H7 (cell line): ENCODE measurements at regions not wholly inside any gene's neighbourhood (a gene's known extent, or its start where the extent isn't known, plus 50 kb on each side); places are given as distances from the start of the nearest gene placed in this dataset.

Source experiments
- DNase-seq: peaks from one replicate; pipeline ENCODE4 v3.0.0; 2012
- H3K27me3 ChIP-seq: 2 replicates; pipeline ENCODE4 v1.6.0; 2011; ENCODE audit warnings: mild to moderate bottlenecking, low read length; ENCODE audit not compliant: control insufficient read depth, insufficient read depth
- H3K36me3 ChIP-seq: replicated peaks from 2 replicates; pipeline ENCODE4 v1.5.1; 2011; ENCODE audit warnings: low read length; ENCODE audit not compliant: control insufficient read depth, insufficient read depth
- H3K4me3 ChIP-seq: 2 replicates; pipeline ENCODE4 v1.5.1; 2011; ENCODE audit warnings: low read depth, mild to moderate bottlenecking, control low read depth, low read length, moderate library complexity; ENCODE audit not compliant: insufficient read depth

- no peaks in the 10 kb centered on the region for H3K36me3 ChIP-seq
- no peak for DNase-seq
- no peaks in the 10 kb centered on the region for H3K27me3 ChIP-seq
- no peak overlapping the region for H3K4me3 ChIP-seq
Measured at GRCh38 chr3:109927161-109927560, 589.8 kb upstream of the DPPA4 start.

GRCh38 chr3:109927726-109928125, 590.4 kb upstream of the DPPA4 start:
- no peak overlapping the region for H3K4me3 ChIP-seq
- H3K36me3 ChIP-seq, result no peaks in the 10 kb centered on the region
- H3K27me3 ChIP-seq, result no peaks in the 10 kb centered on the region
- no peak for DNase-seq

GRCh38 chr3:109930582-109930981, 593.2 kb upstream of the DPPA4 start:
- DNase-seq, result no peak
- no peaks in the 10 kb centered on the region for H3K27me3 ChIP-seq
- no peak overlapping the region for H3K4me3 ChIP-seq
- H3K36me3 ChIP-seq, result no peaks in the 10 kb centered on the region

GRCh38 chr3:109933576-109933975, 596.2 kb upstream of the DPPA4 start:
- no peak overlapping the region for H3K4me3 ChIP-seq
- no peaks in the 10 kb centered on the region for H3K27me3 ChIP-seq
- no peak for DNase-seq
- no peaks in the 10 kb centered on the region for H3K36me3 ChIP-seq

DNA sequence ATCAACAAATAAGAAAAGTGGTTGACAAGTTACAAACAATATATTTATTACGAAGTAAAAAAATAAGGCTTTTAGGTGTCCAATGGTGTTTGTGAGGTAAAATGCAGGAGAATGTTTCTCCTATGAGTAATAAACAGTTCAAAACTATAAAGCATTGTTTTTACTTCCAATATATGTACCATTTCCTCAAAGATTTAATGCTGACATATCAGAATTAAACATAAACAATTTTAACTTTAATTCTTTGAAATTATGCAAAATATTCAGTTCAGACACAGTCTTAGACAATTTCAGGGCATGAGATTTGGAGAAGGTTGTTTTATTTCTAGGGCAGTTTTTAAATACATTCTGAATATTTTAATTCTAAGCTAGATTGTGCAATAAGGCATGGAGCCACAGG, 602.5 kb upstream of the DPPA4 start:
- no peak overlapping the region for H3K4me3 ChIP-seq
- no peak for DNase-seq
- H3K27me3 ChIP-seq, result no peaks in the 10 kb centered on the region
- no peaks in the 10 kb centered on the region for H3K36me3 ChIP-seq

DNA sequence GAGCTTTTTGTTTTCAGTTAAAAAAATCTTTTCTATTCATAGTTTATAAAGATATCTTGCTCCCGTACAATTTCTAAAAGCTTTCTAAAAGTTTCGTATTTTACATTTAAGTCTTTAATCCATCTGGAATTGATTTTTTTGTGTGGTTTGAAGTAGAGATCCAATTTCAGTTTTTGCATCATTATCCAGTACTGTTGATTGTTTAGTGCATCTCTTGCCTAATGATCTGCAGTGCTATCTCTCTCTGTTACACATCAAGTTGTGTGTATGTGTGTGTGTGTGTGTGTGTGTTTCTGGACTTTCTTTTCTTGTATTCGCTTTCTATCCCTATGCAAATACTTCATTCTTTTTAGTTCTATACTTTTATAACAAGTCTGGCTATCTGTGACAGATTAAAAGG, 605.8 kb upstream of the DPPA4 start:
- no peak overlapping the region for H3K4me3 ChIP-seq
- H3K36me3 ChIP-seq, result no peaks in the 10 kb centered on the region
- H3K27me3 ChIP-seq, result no peaks in the 10 kb centered on the region
- DNase-seq, result no peak

DNA sequence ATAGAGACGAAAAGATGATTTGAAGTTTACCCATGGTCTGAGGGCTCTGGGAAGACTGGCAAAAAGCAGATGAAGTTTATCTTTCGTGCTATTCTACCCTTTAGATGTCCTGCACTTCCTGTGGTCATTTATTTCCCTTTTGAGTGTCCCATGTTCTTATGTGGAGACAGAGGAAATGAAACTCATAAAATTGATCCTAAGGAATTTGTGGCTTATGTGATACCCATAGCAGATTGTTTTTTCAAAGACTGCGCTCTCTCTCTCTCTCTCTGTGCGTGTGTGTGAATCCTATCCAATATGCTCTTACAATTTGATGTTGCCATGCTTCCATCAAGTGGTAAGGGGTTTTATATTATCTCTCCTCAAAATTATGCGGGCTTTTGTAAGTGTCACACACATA, 607.5 kb upstream of the DPPA4 start:
- Histone ChIP-seq H3K36me3 (no peaks in the 10 kb centered on the region), H3K4me3 (no peak overlapping the region), H3K27me3 (no peaks in the 10 kb centered on the region)
- DNase-seq, result no peak

DNA sequence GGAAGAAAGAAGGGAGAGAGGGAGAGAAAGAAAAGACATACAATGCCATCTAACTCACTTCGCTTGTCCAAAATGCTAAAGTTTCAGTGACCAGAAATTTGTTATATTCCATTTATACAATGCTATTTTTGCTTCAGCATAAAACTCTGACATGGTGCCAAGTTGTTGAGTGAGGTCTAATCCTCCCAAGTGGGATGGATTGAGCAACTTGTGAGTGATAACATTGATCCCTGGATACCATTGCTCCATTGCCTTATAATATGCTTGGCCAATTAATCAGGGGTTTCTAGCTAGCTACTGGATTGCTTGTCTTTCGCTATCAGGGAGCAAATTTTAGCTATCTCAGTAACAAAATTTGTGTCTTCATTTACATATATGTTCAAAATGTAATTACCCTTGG, 615.6 kb upstream of the DPPA4 start:
- no peaks in the 10 kb centered on the region for H3K36me3 ChIP-seq
- no peak for DNase-seq
- H3K27me3 ChIP-seq, result no peaks in the 10 kb centered on the region
- H3K4me3 ChIP-seq, result no peak overlapping the region

- no peak for DNase-seq
- H3K36me3 ChIP-seq, result no peaks in the 10 kb centered on the region
Measured at GRCh38 chr3:109963831-109964230, 626.5 kb upstream of the DPPA4 start.

DNA sequence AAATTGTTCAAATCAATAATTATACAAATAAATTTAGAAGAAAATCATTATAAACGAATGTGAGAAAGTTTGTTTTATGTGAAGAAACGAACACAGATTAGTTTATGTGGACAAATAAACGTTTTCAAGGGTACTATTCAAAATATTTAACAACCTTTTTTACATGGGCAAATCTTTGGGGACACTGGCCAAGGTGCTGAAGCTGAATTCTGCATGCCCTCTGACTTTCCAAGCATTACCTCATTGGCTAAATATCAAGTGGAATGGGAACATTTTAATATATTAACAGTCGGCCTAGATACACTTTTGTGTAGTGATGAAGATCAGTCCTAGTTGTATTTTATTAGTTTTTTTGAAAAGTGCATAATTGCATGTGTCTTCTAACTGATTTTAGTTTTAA, 636.4 kb upstream of the DPPA4 start:
- H3K36me3 ChIP-seq, result no peaks in the 10 kb centered on the region
- no peaks in the 10 kb centered on the region for H3K27me3 ChIP-seq
- no peak for DNase-seq
- no peak overlapping the region for H3K4me3 ChIP-seq

More at GRCh38 chr3:109963831-109964230, 626.5 kb upstream of the DPPA4 start:
- Histone ChIP-seq H3K4me3 (no peak overlapping the region), H3K27me3 (no peaks in the 10 kb centered on the region)

DNA sequence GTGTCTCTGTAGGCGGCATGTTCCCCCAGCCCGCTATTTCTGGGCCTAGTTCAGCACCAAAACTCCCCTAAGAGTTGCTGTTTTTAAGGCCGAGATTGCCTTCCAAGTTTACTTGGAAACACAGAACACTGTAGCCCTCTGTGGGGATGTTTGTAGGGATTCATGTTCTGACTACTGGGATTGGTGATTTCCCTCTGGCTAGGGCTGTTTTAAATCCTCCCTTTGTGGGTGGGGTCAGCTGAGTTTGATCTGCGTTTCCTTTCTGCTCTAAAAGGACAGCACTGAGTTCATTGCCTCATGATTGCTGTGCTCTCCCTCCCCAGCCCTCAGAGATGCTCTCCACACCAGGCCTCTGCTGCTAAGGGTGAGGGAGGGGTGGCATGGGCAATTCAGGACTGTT, 640.6 kb upstream of the DPPA4 start:
- H3K4me3 ChIP-seq, result no peak overlapping the region
- no peaks in the 10 kb centered on the region for H3K27me3 ChIP-seq
- DNase-seq, result no peak
- H3K36me3 ChIP-seq, result no peaks in the 10 kb centered on the region

DNA sequence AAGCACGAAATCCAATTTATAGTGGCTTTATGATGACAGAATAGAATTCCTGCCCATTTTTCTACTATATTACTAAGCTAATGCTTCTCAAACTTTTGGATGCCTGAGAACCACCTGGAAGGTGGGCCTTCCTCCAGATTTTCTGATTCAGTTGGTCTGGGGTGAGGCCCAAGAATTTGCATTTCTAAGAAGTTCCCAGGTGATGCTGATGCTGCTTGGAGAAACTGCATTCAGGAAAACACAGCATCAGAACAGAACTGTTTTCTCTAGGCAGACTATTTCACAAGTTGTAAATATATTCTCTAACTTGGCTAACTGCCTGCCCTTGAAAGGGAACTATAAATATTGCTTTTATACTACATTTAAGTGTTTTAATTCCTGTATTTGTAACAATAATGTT, 644.9 kb upstream of the DPPA4 start:
- no peaks in the 10 kb centered on the region for H3K36me3 ChIP-seq
- DNase-seq, result no peak
- H3K27me3 ChIP-seq, result no peaks in the 10 kb centered on the region
- no peak overlapping the region for H3K4me3 ChIP-seq

DNA sequence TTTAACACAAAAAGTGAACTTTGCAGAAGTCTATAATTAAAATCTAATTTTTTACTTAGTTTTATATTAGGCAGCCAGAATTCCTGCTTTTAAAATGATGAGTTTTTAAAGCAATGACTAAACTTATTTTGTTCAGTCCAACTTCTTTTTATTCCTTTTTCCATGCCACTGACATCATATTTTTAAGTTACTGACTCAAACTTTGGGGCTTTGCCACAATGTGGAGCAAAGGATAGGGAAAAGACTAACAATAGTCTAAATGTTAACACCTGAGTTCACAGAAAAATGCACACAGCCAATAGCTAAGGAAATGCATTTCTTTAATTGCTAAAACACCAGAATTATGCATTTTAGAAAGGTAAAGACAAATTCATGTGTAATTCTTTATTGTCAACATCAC, 647.6 kb upstream of the DPPA4 start:
- Histone ChIP-seq H3K36me3 (no peaks in the 10 kb centered on the region), H3K27me3 (no peaks in the 10 kb centered on the region), H3K4me3 (no peak overlapping the region)
- no peak for DNase-seq

DNA sequence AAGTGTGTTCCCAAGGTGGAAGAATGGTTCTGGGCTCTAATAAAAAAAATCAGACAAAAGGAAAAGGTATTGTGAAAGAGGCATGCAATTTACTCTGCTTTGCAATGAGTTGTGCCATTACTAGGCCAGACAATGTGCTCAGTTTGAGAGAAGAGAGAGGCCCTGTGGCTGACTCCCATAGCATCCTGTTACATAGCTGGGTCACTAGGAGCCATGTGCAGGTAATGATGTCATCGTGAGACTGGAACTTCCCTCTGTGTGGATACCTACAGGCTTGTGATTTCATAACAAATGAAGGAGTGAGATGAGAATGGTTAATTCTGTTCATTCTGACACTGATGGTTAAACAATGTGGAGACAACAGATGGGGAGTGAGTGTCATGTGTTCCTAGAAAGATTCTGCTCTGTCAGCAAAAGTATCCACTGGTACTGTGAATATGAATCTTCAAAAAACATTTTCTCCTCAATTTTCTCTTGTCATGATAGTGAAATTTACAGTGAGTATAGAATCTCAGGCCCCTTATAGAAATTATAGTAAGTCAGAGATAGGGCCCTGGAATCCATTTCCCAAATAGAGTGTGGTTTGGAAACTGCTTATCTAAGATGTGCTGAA, 648.7 kb upstream of the DPPA4 start:
- Histone ChIP-seq H3K27me3 (no peaks in the 10 kb centered on the region), H3K36me3 (no peaks in the 10 kb centered on the region), H3K4me3 (no peak overlapping the region)
- DNase-seq, result no peak

DNA sequence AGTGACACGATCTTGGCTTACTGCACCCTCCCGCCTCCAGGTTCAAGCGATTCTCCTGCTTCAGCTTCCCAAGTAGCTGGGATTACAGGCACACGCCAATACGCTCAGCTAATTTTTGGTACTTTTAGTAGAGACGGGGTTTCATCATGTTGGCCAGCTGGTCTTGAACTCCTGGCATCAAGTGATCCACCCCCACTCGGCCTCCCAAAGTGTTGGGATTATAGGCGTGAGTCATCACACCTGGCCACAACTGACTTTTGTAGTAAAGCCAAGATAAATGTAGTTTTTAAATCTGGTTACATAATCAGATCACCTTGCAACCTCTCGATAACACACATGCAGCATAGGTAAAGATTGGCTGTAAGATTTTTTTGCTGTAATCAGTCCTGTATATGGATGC, 657.5 kb upstream of the DPPA4 start:
- no peak for DNase-seq
- Histone ChIP-seq H3K27me3 (no peaks in the 10 kb centered on the region), H3K4me3 (no peak overlapping the region), H3K36me3 (no peaks in the 10 kb centered on the region)

DNA sequence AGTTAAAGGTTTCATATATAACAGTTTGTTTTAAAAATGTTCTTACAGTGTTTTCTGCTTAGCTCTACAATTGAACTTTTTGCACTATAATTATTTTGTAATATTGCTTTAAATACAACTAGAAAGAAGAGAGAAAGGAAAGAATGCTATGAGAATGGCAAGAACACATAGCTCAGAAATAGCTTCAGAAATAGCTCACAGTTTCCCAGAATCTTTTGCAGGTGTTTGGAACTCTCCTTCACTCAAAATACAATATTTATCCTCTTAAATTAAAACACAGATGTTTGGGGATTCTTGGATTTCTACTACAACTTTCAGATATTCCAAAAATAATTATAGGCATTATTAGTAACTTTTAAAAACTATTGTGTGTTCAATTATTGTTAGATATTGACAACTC, 658.0 kb upstream of the DPPA4 start:
- Histone ChIP-seq H3K36me3 (no peaks in the 10 kb centered on the region), H3K4me3 (no peak overlapping the region), H3K27me3 (no peaks in the 10 kb centered on the region)
- no peak for DNase-seq
